ENCODE measurements at regions not wholly inside any gene's neighbourhood (a gene's known extent, or its start where the extent isn't known, plus 50 kb on each side); places are given as distances from the start of the nearest gene placed in this dataset.
A peak's percentile ranks its signal among the peaks of the same experiment; 100 is the strongest.

DNA sequence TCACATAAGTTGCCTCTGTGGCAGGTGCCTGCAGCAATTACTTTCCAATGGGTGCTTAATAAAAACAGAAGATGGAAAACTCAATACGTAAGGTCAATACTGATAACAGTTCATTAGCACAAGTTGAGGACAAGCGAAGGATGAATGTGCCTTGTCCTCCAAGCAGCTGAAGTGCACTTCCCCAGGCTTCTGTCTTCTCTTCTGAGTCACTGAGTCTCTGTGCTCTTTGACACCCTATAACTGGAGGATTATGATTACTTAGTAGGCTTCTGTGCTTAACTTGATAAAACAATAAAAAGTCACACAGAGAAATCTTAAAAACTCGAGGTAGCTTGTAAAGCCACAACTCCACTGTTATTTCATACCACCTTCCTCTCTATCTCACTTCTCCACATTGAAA, 216.6 kb upstream of the ADCY2 start:
- Mint-ChIP-seq H3K4me3 (no peak overlapping the region), H3K27ac (peak overlapping the region in 1 of 3 donors; percentile 39), H3K4me1 (no peaks in the 10 kb centered on the region), H3K36me3 (no peaks in the 10 kb centered on the region), H3K27me3 (no peaks in the 10 kb centered on the region), H3K9me3 (peaks cover 2 to 6% (median 4%) of the 10 kb centered on the region in 3 donors)

DNA sequence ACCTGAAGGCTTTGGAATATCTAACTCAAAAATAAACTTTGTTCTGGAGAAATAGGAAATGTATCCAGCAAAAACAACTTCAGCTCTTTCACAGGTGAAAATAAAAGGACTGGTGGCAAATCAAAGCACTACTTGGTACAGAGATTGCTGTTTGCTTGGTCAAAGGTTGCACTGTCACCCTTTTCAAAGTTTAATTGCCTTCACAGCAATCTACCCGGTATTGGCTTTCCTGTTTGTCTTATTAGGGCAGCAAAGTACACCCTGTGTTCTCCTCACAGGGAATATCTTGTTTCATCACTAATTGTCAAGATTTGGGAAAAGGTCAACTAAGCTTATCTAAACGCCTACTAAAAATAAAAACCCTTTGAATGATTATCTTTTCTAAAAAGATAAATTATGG, 214.1 kb upstream of the ADCY2 start:
- H3K27me3 Mint-ChIP-seq = no peaks in the 10 kb centered on the region
- H3K9me3 Mint-ChIP-seq = peaks cover 2 to 8% (median 4%) of the 10 kb centered on the region in 3 donors
- peaks cover 0 to under 1% (median 0%) of the 10 kb centered on the region in 3 donors for H3K4me1 Mint-ChIP-seq
- H3K36me3 Mint-ChIP-seq = no peaks in the 10 kb centered on the region
- no peak overlapping the region for H3K27ac Mint-ChIP-seq
- H3K4me3 Mint-ChIP-seq = no peak overlapping the region

DNA sequence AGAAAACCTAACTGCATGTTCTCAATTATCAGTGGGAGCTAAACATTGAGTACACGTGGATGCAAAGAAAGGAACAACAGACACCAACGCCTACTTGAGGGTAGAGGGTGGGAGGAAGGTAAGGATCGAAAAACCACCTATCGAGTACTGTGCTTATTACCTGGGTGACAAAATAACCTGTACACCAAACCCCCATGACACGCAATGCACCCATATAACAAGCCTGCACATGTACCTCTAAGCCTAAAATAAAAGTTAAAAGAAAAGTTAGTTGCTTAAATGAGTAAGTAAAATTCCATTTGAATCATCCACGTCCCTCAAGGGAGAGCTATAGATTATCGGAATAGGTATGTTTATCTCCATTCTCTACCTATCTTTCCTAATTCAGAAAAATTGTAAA, 210.2 kb upstream of the ADCY2 start:
- Mint-ChIP-seq H3K36me3 (no peaks in the 10 kb centered on the region), H3K4me1 (peaks cover 0 to 1% (median 0%) of the 10 kb centered on the region in 3 donors), H3K27ac (peak overlapping the region in 1 of 3 donors; percentile 28), H3K9me3 (peaks cover 0 to 6% (median 2%) of the 10 kb centered on the region in 3 donors), H3K4me3 (no peak overlapping the region), H3K27me3 (no peaks in the 10 kb centered on the region)

DNA sequence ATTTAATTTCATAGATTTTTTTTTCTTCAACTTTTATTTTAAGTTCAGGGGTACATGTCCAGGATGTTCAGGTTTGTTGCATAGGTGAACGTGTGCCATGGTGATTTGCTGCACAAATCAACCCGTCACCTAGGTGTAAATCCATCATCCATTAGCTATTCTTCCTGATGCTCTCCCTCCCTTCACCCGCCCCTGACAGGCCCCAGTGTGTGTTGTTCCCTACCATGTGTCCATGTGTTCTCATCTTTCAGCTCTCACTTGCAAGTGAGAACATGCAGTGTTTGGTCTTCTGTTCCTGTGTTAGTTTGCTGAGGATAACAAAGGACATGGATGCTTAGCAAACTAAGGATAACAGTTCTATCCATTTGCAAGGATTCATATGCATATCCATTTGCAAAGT, 209.1 kb upstream of the ADCY2 start:
- H3K9me3 Mint-ChIP-seq = peaks cover 0 to 9% (median 2%) of the 10 kb centered on the region in 3 donors
- peaks cover 0 to 1% (median 0%) of the 10 kb centered on the region in 3 donors for H3K4me1 Mint-ChIP-seq
- H3K27ac Mint-ChIP-seq = no peak overlapping the region
- no peaks in the 10 kb centered on the region for H3K36me3 Mint-ChIP-seq
- H3K27me3 Mint-ChIP-seq = no peaks in the 10 kb centered on the region
- no peak overlapping the region for H3K4me3 Mint-ChIP-seq

DNA sequence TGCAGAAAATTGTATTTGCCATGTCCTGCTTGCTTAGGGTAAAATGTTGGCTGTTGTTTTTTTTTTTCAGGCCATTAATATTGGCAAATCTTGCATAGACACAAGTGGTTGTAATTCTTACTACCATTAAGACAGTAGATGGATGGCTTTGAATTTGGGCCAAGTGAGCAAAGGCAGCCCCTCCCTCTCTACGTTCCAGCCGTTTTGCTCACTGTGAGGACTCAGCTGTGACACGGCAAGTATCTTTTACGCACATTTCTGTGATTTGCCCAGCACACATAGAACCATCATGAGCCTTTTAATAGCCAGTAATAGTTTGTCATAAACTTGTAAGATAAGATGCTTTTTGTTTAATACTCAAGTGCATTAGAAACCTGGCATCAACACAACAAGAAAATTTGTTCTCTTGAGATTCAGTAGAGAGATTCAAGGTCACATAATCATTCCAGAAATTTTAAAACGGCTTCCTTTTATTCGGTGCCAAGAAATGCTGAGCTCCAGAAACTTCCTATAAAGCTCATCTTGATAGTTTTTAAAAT, 205.2 kb upstream of the ADCY2 start:
- no peaks in the 10 kb centered on the region for H3K27me3 Mint-ChIP-seq
- peaks cover 0 to 1% (median 0%) of the 10 kb centered on the region in 3 donors for H3K4me1 Mint-ChIP-seq
- no peak overlapping the region for H3K27ac Mint-ChIP-seq
- no peak overlapping the region for H3K4me3 Mint-ChIP-seq
- H3K9me3 Mint-ChIP-seq = peaks cover 0 to 3% (median 3%) of the 10 kb centered on the region in 3 donors
- no peaks in the 10 kb centered on the region for H3K36me3 Mint-ChIP-seq

DNA sequence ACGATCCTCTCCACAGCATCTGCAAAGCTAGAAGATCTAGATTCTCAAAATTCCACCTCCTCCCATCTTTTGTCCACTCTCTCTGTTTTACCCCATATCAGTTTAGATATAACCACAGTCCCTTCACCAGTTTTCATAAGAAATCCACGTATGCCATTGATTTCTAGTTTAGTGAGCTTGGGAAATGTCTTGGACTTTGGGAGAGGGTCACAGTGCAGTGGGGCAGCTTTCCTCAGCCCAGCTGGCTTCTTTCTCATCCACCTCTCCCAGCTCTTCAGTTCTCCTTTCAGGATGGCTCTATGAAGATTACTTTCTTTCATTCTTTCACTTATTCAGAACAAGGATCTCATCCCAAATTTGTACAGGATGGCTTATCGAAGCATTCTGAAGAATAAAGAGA, 203.9 kb upstream of the ADCY2 start:
- Mint-ChIP-seq H3K4me3 (no peak overlapping the region), H3K9me3 (peaks cover 0 to 3% (median 3%) of the 10 kb centered on the region in 3 donors), H3K36me3 (no peaks in the 10 kb centered on the region), H3K27me3 (no peaks in the 10 kb centered on the region), H3K4me1 (no peaks in the 10 kb centered on the region), H3K27ac (no peak overlapping the region)

DNA sequence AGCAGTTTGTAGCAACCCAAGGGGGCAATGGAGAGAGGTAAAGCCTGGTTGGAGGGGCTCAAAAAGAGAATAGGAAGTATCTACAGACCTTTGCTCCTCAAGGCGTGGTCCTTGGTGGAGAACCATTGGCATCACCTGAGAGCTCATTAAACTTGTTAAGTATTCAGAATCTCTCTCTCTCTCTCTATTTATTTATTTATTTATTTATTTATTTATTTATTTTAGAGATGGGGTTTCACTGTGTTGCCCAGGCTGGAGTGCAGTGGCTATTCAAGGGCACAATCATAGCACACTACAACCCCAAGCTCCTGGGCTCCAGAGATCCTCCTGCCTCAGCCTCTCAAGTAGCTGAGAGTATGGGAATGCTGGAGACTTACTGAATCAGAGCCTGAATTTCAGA, 193.1 kb upstream of the ADCY2 start:
- no peaks in the 10 kb centered on the region for H3K36me3 Mint-ChIP-seq
- H3K9me3 Mint-ChIP-seq = peaks cover 11 to 20% (median 11%) of the 10 kb centered on the region in 3 donors
- no peaks in the 10 kb centered on the region for H3K4me1 Mint-ChIP-seq
- H3K27ac Mint-ChIP-seq = no peak overlapping the region
- H3K27me3 Mint-ChIP-seq = no peaks in the 10 kb centered on the region
- no peak overlapping the region for H3K4me3 Mint-ChIP-seq

DNA sequence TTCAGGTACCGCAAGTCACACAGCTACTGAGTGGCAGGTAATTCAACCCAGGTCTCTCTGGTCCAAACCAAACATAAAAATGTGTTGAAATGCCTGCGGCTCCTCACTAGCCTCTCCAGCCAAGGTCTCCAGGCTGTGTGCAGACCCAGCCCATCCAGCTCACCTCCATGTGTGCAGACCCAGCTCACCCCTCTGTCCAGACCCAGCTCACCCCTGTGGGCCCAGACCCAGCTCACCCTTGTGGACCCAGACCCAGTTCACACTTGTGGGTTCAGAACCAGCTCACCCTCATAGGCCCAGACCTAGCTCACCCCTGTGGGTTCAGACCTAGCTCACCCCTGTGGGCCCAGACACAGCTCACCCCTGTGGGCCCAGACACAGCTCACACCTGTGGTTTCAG, 188.0 kb upstream of the ADCY2 start:
- Mint-ChIP-seq H3K27ac (no peak overlapping the region), H3K4me3 (no peak overlapping the region), H3K4me1 (no peaks in the 10 kb centered on the region), H3K27me3 (no peaks in the 10 kb centered on the region), H3K36me3 (no peaks in the 10 kb centered on the region), H3K9me3 (peaks cover 5 to 17% (median 10%) of the 10 kb centered on the region in 3 donors)

DNA sequence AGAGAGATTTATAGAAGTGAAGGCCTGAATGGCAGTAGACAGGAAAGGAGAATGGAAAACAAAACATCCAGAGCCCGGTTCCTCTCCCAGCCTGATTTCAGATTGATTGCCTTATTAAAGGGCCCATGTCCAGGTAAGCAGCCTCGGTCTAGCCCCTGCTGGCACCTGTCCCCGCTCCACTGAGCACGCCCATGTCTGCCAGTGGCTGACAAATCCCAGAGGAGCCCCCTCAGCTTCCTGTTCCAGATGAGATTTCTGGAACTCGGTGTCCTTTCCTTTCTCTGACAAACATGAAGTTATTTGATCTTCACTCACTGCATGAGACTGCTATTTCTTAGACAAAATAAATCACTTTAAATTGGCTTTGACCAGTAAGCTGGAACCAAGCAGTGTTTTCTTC, 187.0 kb upstream of the ADCY2 start:
- Mint-ChIP-seq H3K27ac (no peak overlapping the region), H3K4me1 (no peaks in the 10 kb centered on the region), H3K36me3 (no peaks in the 10 kb centered on the region), H3K4me3 (no peak overlapping the region), H3K27me3 (no peaks in the 10 kb centered on the region), H3K9me3 (peaks cover 5 to 16% (median 8%) of the 10 kb centered on the region in 3 donors)

DNA sequence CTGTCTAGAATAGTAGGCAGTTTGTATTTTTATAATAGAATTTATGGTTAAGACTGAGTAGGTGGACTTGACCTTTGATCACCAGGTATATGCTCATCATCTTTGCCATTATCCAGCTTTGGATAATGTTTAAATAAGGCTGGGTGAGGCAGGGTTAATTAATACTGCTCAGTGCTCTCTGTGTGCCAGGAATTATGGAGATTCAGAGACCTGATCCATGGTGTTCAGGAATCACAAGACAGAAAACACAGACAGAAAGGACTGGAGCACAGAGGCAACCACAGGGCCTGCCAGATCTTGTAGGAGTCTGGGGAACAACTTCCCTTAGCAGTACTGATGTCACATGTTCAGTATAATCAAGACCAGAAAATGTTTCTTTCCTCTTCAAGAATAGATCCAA, 186.3 kb upstream of the ADCY2 start:
- Mint-ChIP-seq H3K9me3 (peaks cover 5 to 12% (median 8%) of the 10 kb centered on the region in 3 donors), H3K36me3 (no peaks in the 10 kb centered on the region), H3K4me1 (no peaks in the 10 kb centered on the region), H3K27me3 (no peaks in the 10 kb centered on the region), H3K27ac (no peak overlapping the region), H3K4me3 (no peak overlapping the region)

DNA sequence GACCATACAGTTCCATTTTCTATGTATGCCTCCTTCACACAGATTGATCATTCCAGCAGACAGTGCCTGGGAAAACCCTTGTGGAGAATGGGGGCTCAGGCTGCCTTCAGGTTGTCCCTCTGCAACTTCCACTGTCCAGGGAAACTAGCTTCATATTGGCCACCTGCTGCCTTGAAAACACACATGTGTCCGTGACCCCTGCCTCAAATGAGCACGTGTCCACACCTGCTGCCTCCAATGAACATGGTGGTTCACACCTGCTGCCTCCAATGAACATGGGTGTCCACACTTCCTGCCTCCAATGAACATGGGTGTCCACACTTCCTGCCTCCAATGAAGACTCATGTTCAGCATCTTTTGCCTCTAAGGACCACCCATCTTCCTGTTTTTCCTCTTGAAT, 185.4 kb upstream of the ADCY2 start:
- no peak overlapping the region for H3K4me3 Mint-ChIP-seq
- H3K27ac Mint-ChIP-seq = no peak overlapping the region
- no peaks in the 10 kb centered on the region for H3K36me3 Mint-ChIP-seq
- no peaks in the 10 kb centered on the region for H3K27me3 Mint-ChIP-seq
- no peaks in the 10 kb centered on the region for H3K4me1 Mint-ChIP-seq
- H3K9me3 Mint-ChIP-seq = peaks cover 3 to 9% (median 3%) of the 10 kb centered on the region in 3 donors

DNA sequence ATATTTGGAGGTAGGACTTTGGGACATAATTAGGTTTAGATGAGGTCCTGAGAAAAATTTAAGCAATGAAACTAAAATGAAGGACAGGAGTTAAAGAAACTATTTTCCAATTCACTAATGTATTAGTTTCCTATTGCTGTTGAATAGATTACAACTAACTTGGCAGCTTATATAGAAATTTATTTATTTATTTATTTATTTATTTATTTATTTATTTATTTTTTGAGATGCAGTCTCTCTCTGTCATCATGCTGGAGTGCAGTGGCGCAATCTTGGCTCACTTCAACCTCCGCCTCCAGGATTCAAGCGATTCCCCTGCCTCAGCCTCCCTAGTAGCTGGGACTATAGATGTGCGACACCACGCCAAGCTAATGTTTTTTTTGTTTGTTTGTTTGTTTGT, 182.4 kb upstream of the ADCY2 start:
- Mint-ChIP-seq H3K4me1 (no peaks in the 10 kb centered on the region), H3K27me3 (no peaks in the 10 kb centered on the region), H3K9me3 (peaks cover 1 to 3% (median 2%) of the 10 kb centered on the region in 3 donors)

DNA sequence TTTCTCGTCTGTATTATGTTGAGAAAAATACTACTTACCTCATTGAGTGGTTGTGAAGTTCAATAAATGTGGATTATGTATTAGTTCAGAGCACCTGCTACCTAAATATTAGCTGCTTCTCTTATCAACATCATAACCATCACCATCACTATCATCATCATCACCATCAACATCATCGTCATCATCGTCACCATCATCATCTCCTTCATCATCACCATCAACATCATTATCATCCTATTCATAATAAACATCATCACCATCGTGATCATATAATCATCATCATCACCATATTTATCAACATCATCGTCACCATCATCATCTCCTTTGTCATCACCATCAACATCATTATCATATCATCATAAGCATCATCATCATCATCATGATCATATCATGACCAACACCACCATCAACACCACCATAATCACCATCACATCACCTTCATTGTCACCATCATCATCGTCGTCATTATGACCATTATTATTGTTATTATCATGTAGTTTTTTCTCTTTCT, 181.0 kb upstream of the ADCY2 start:
- no peaks in the 10 kb centered on the region for H3K36me3 Mint-ChIP-seq
- H3K4me1 Mint-ChIP-seq = no peaks in the 10 kb centered on the region
- H3K9me3 Mint-ChIP-seq = peaks cover 1 to 3% (median 2%) of the 10 kb centered on the region in 3 donors
- H3K27me3 Mint-ChIP-seq = no peaks in the 10 kb centered on the region
- H3K27ac Mint-ChIP-seq = no peak overlapping the region
- no peak overlapping the region for H3K4me3 Mint-ChIP-seq

More for the DNA sequence above, 182.4 kb upstream of the ADCY2 start:
- Mint-ChIP-seq H3K4me3 (no peak overlapping the region), H3K36me3 (no peaks in the 10 kb centered on the region), H3K27ac (no peak overlapping the region)

DNA sequence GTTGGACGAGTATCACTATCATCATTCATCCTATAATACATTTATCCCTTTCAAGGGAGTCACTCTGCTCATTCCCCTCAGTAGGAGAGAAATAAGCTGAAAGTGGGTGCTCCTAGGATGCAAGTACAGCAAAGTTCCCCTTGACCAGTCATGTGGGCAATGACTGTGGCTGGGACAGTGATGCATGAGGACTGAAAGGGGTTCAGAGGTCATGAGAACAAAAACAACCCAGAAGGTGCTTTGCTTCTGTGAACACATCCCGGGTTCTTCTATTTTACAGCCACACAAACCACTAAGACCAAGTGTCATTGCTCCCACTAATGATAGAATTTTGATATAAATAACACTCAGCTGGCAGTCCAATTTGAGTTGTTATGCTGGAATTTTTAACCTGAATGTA, 177.8 kb upstream of the ADCY2 start:
- Mint-ChIP-seq H3K27ac (no peak overlapping the region), H3K9me3 (no peaks in the 10 kb centered on the region), H3K4me1 (no peaks in the 10 kb centered on the region), H3K4me3 (no peak overlapping the region), H3K27me3 (no peaks in the 10 kb centered on the region), H3K36me3 (no peaks in the 10 kb centered on the region)

DNA sequence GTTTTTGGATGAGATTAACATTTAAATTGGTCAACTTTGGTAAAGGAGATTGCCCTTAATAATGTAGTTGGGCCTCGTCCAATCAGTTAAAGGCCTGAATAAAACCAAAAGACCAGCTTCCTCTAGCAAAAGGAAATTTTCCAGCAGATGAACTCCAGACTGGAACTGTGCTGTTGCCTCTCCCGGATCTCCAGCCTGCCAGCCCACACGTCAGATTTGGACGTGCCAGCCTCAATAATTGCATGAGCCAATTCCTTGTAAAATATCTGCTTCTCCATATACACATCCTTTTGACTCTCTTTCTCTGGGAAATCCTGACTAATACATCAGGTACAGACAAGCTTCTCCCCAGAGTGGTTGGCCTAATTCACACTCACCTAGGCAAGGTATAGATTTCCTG, 175.8 kb upstream of the ADCY2 start:
- no peaks in the 10 kb centered on the region for H3K27me3 Mint-ChIP-seq
- no peak overlapping the region for H3K4me3 Mint-ChIP-seq
- no peaks in the 10 kb centered on the region for H3K4me1 Mint-ChIP-seq
- no peaks in the 10 kb centered on the region for H3K36me3 Mint-ChIP-seq
- no peak overlapping the region for H3K27ac Mint-ChIP-seq
- peaks cover 0 to 2% (median 0%) of the 10 kb centered on the region in 3 donors for H3K9me3 Mint-ChIP-seq

DNA sequence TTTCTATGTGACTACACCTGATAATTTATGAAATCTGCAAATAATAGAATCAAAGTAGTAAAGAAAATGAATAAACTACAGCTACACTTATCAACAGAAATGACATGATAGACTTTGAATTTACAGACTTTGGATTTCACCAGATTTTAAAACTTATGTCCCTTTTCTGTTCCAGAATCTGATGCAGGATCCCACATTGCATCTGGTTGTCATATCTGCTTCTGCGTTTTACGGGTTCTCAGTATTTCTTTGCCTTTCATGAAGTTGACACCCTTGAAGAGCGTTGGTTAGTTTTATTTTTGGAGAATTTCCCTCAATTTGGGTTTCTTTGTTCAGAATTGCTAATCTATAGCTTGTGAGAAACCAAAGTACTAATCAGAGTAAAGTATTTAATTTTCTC, 174.9 kb upstream of the ADCY2 start:
- Mint-ChIP-seq H3K27me3 (no peaks in the 10 kb centered on the region), H3K4me3 (no peak overlapping the region), H3K9me3 (peaks cover 0 to 2% (median 0%) of the 10 kb centered on the region in 3 donors), H3K27ac (no peak overlapping the region), H3K36me3 (no peaks in the 10 kb centered on the region), H3K4me1 (no peaks in the 10 kb centered on the region)

All from IgD-negative memory B cell (primary cell).